Ishikawa (cell line): ENCODE measurements at regions not wholly inside any gene's neighbourhood (a gene's known extent, or its start where the extent isn't known, plus 50 kb on each side); places are given as distances from the start of the nearest gene placed in this dataset.

Experiments
- CEBPB ChIP-seq: IDR thresholded peaks from 2 replicates; pipeline ENCODE4 v1.6.1; 2012
- CREB1 ChIP-seq: IDR thresholded peaks from 2 replicates; pipeline ENCODE4 v1.6.1; 2012; ENCODE audit warnings: low read depth
- EGR1 ChIP-seq: IDR thresholded peaks from 2 replicates; pipeline ENCODE4 v1.6.1; 2012
- EP300 ChIP-seq: IDR thresholded peaks from 2 replicates; pipeline ENCODE4 v1.6.1; 2012; ENCODE audit warnings: borderline replicate concordance
- FOXM1 ChIP-seq: IDR thresholded peaks from 2 replicates; pipeline ENCODE4 v1.6.1; 2012; ENCODE audit warnings: low read depth, borderline replicate concordance
- MAX ChIP-seq: IDR thresholded peaks from 2 replicates; pipeline ENCODE4 v1.6.1; 2012
- NFIC ChIP-seq: IDR thresholded peaks from 2 replicates; pipeline ENCODE4 v1.6.1; 2012
- RAD21 ChIP-seq: IDR thresholded peaks from 2 replicates; pipeline ENCODE4 v1.6.1; 2012; ENCODE audit warnings: low read depth
- REST ChIP-seq: IDR thresholded peaks from 2 replicates; pipeline ENCODE4 v1.6.1; 2012; ENCODE audit warnings: low read depth, mild to moderate bottlenecking
- TAF1 ChIP-seq: IDR thresholded peaks from 2 replicates; pipeline ENCODE4 v1.6.1; 2012; ENCODE audit warnings: low read depth, mild to moderate bottlenecking
- TCF12 ChIP-seq: IDR thresholded peaks from 2 replicates; pipeline ENCODE4 v1.6.1; 2012; ENCODE audit warnings: low read depth
- TEAD4 ChIP-seq: IDR thresholded peaks from 2 replicates; pipeline ENCODE4 v1.6.1; 2012
- USF1 ChIP-seq: IDR thresholded peaks from 2 replicates; pipeline ENCODE4 v1.6.1; 2012
- YY1 ChIP-seq: IDR thresholded peaks from 2 replicates; pipeline ENCODE4 v1.6.1; 2012; ENCODE audit warnings: low read depth
- ZBTB7A ChIP-seq: IDR thresholded peaks from 2 replicates; pipeline ENCODE4 v1.6.1; 2012; ENCODE audit warnings: low read depth

GRCh38 chr2:67646714-67647333, 249.7 kb downstream of the ETAA1 start:
- TF ChIP-seq ZBTB7A (no peak), TAF1 (no peak), CREB1 (no peak), EGR1 (no peak), TEAD4 (no peak), MAX (no peak), TCF12 (no peak), RAD21 (no peak), EP300 (no peak), YY1 (no peak)

- TF ChIP-seq ZBTB7A (no peak), EP300 (no peak; the same call in 1 of the 2 replicates), RAD21 (no peak), NFIC (peak; percentile 90), CREB1 (no peak), REST (no peak), TAF1 (no peak), CEBPB (peak; percentile 81)
These were observed 252.5 kb downstream of the ETAA1 start for GRCh38 chr2:67649331-67650261.

- TF ChIP-seq EP300, result no peak
- no peak for TF ChIP-seq CREB1
- no peak for TF ChIP-seq TEAD4
- no peak for TF ChIP-seq FOXM1
- peak; percentile 99 for TF ChIP-seq CEBPB
- TF ChIP-seq MAX, result no peak
- peak; percentile 77 for TF ChIP-seq RAD21
- TF ChIP-seq TCF12, result 0 out of 2 replicates have a peak, but pooled peaks have one; percentile 13
- no peak for TF ChIP-seq ZBTB7A
- TF ChIP-seq REST, result no peak
- TF ChIP-seq EGR1, result no peak
- TF ChIP-seq NFIC, result 0 out of 2 replicates have a peak, but pooled peaks have one; percentile 20
- TF ChIP-seq YY1, result no peak
- no peak for TF ChIP-seq TAF1
These were observed 253.4 kb downstream of the ETAA1 start for GRCh38 chr2:67650291-67651133.

- TF ChIP-seq REST (no peak), EP300 (no peak), TCF12 (no peak), CREB1 (no peak), YY1 (no peak), EGR1 (no peak), RAD21 (no peak), FOXM1 (no peak), USF1 (no peak), ZBTB7A (no peak), TAF1 (no peak), TEAD4 (no peak)
These were observed 254.4 kb downstream of the ETAA1 start for GRCh38 chr2:67651565-67651964.
